ENCODE measurements at regions not wholly inside any gene's neighbourhood (a gene's known extent, or its start where the extent isn't known, plus 50 kb on each side); places are given as distances from the start of the nearest gene placed in this dataset.
"Not testable (repeated sequence)": the region's sequence is repeated elsewhere in the genome, so short reads cannot be mapped to it uniquely, and the experiment has no call there.

- FAIRE-seq (no peak), DNase-seq (ENCODE audit: extremely low spot score, insufficient read length, low read depth) (no peak)
Measured at GRCh38 chr6:112457886-112458285, 110.8 kb downstream of the RFPL4B start.

GRCh38 chr6:112459758-112460304 lies 112.7 kb downstream of the RFPL4B start:
- FAIRE-seq (no peak), DNase-seq (ENCODE audit: extremely low spot score, insufficient read length, low read depth) (no peak)

DNA sequence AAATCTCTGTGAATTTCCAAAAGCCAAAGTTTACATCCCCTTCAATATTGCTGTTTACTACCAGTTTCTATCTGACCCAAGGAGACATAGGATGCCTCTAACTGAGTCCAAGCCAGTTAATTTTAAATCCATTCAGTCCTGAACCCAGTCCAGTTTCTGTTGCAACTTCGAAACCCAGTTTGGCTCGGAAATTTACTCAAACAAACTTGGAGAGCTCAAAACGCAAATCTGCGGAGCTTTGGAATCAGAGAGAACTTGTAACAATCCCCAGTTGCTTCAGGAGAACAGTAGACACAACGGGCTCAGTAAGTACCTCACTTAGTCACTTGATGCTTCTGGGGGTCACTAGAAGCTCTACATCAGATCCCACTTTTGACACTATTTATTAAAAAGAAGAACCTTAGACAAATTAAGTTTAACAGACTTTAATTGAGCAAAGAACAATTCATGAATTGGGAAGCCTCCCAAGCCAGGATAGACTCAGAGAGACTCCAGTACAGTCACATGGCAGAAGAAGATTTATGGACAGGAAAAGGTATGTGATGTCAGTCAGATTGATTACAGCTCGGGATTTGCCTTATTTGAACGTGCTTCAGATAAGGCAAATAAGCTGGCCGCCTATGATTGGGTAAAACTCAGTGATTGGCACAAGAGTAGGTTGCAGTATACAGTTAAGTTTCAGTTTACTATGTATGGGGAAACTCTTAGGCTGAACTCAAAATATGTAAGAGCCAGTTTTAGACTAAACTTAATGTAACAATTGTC lies 118.0 kb downstream of the RFPL4B start:
- FAIRE-seq (no peak), DNase-seq (ENCODE audit: extremely low spot score, insufficient read length, low read depth) (no peak)

- no peak for DNase-seq (ENCODE audit: extremely low spot score, insufficient read length, low read depth)
- no peak for FAIRE-seq
Measured at GRCh38 chr6:112466373-112467151, 119.4 kb downstream of the RFPL4B start.

DNA sequence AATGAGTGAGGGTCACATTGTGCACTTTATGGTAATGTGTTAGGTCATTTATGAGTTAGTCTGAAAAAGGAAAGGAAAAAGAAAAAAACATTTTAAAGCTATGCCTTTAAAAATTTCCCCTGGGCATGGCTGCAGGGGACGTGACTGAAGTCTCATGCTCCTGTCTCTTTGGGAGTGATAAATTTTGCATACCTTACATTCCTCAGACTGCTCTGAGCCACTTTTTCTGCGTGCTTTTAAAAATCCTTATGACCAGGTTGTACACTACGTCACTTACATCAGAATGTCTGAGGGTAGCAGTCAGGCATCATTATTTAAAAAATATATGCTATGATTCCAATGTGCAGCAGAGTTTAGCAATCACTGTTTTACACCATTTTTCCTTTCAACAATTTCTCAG lies 121.2 kb downstream of the RFPL4B start:
- FAIRE-seq, result no peak
- no peak for DNase-seq (ENCODE audit: extremely low spot score, insufficient read length, low read depth)

GRCh38 chr6:112469306-112469705 lies 122.2 kb downstream of the RFPL4B start:
- DNase-seq (ENCODE audit: extremely low spot score, insufficient read length, low read depth), result no peak
- no peak for FAIRE-seq

DNA sequence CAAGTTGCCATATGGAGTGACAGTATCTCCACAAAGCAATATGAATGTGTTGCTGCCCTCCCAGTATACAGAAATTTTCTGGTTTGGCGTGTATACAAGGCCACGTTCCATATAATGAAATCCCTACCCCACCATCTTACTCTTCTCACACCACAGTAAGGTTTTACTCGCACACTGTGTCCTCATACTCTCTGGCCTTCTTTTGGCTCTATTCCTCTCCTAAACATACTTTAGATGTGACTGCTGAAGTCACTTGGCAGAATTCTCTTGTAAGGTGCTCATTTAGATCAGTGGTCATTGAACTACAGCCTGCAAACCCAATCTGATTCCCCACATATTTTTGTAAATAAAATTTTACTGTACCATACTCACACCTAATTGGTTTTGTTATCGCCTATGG lies 123.2 kb downstream of the RFPL4B start:
- DNase-seq (ENCODE audit: extremely low spot score, insufficient read length, low read depth), result no peak
- no peak for FAIRE-seq

- DNase-seq (ENCODE audit: extremely low spot score, insufficient read length, low read depth) (no peak), FAIRE-seq (no peak)
Measured at GRCh38 chr6:112470950-112471349, 123.8 kb downstream of the RFPL4B start.

GRCh38 chr6:112475083-112475482 lies 128.0 kb downstream of the RFPL4B start:
- no peak for FAIRE-seq
- DNase-seq (ENCODE audit: extremely low spot score, insufficient read length, low read depth), result no peak

- FAIRE-seq (no peak), DNase-seq (ENCODE audit: extremely low spot score, insufficient read length, low read depth) (no peak)
Measured at GRCh38 chr6:112477125-112477524, 130.0 kb downstream of the RFPL4B start.

GRCh38 chr6:112478036-112478435 lies 130.9 kb downstream of the RFPL4B start:
- no peak for DNase-seq (ENCODE audit: extremely low spot score, insufficient read length, low read depth)
- FAIRE-seq, result no peak

DNA sequence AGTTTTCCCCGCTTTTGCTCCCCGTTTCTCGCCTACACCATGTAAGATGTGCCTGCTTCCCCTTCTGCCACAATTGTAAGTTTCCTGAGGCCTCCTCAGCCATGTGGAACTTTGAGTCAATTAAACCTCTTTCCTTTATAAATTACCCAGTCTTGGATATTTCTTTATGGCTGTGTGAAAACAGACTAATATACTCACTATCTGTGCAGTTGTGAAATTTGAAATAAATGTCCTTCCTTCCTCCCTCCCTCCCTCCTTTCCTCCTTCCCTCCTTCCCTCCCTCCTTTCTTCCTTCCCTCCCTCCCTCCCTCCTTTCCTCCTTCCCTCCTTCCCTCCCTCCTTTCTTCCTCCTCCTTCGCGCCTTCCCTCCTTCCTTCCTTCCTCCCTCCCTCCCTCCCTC lies 132.8 kb downstream of the RFPL4B start:
- not testable (repeated sequence) for DNase-seq (ENCODE audit: extremely low spot score, insufficient read length, low read depth); FAIRE-seq

DNA sequence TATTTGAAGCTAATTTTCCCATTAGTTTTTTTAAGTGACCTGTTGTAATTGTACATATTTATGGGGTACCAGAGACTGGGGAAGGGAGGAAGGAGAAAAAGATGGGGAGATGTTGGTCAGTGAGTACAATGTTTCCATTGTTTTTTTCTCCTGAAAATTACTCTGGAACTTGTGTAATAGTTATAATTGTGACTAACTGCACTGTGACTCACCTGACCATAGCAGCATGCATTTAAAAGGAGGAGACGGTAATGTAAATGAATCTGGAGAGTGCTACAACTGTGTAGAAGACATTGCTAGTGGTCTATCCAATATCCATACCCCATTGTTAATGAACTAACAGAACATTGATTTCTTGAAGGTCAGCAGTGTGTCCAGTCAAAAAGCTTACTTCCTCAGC lies 133.4 kb downstream of the RFPL4B start:
- no peak for FAIRE-seq
- no peak for DNase-seq (ENCODE audit: extremely low spot score, insufficient read length, low read depth)

DNA sequence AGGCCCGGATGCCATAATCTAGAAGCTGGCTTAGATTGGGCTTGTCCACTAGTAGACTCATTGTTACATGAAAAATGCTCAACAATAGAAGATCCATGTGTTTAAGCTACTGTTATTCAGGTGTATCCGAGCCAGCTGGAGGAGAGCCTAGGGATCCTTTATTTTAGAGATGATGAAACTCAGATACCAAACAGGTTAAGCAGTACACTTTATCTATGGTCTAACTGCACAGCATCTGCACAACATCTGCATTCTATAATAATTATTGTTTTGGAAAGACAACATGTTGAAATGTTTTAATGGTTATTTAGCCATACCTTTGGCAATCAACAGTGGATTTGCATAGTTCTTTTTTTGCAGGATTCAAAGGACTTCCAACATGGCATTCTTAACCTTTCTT lies 134.1 kb downstream of the RFPL4B start:
- no peak for FAIRE-seq
- no peak for DNase-seq (ENCODE audit: extremely low spot score, insufficient read length, low read depth)

DNA sequence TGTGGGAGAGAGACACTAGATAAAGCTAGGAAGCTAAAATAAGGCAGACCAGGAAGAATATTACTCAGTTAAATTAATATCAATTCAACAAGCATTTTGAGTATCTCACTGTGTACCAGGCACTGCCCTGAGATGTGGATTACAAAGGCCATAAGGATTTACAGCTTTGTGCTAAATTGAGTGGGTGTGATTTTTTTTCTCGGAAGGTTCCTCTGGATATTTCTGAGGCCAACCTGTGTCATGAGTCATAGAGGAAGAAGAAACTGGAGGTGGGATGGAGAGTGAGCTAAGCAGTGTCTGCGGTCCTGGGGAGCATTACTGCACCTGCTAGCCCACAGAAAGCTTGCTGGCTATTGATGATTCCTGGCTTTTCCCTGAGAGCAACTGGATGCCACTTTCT lies 135.2 kb downstream of the RFPL4B start:
- FAIRE-seq, result no peak
- DNase-seq (ENCODE audit: extremely low spot score, insufficient read length, low read depth), result no peak

- no peak for DNase-seq (ENCODE audit: extremely low spot score, insufficient read length, low read depth)
- no peak for FAIRE-seq
Measured at GRCh38 chr6:112485120-112485826, 138.1 kb downstream of the RFPL4B start.

DNA sequence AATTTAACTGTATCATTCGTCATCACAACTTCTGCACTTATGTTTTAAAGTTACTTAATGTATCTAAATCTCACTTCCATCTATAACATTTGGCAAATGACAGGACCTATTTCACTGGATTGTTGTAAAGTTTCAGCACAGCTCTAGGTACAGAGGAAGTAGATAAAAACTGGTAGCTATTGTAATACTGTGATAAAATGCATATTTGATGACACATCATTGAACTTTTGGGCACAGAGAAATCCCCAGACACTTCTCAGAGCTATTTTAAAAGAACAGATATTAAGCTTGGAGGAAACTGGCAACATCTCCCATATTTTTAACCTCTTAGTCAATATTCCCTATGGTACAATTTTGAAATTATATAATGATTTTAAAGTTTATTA lies 138.7 kb downstream of the RFPL4B start:
- no peak for DNase-seq (ENCODE audit: extremely low spot score, insufficient read length, low read depth)
- FAIRE-seq, result no peak

- no peak for DNase-seq (ENCODE audit: extremely low spot score, insufficient read length, low read depth)
- FAIRE-seq, result no peak
Measured at GRCh38 chr6:112486454-112486853, 139.3 kb downstream of the RFPL4B start.

- FAIRE-seq, result no peak
- DNase-seq (ENCODE audit: extremely low spot score, insufficient read length, low read depth), result no peak
Measured at GRCh38 chr6:112488238-112488637, 141.1 kb downstream of the RFPL4B start.

DNA sequence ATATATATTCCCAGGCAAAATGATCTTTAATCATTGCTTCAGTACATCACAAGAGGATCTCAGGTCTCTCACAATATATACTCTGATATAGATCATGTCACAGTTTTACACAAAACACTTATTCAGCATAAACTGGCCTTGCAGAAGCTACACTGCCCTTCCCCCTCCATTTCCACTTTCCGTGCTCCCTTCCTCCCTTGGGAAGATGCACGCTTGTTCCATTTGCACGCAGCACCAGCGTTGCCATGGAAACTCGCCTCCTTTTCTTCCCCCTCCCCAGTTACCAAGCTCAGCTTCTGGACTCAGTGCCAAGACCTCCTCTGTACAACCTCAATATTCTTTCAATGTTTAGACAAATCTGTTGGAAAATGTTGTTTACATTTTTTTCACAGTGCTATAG lies 154.6 kb downstream of the RFPL4B start:
- DNase-seq (ENCODE audit: extremely low spot score, insufficient read length, low read depth) (no peak), FAIRE-seq (no peak)
